ENCODE measurements at regions not wholly inside any gene's neighbourhood (a gene's known extent, or its start where the extent isn't known, plus 50 kb on each side); places are given as distances from the start of the nearest gene placed in this dataset.
"Not testable (repeated sequence)": the region's sequence is repeated elsewhere in the genome, so short reads cannot be mapped to it uniquely, and the experiment has no call there.

DNA sequence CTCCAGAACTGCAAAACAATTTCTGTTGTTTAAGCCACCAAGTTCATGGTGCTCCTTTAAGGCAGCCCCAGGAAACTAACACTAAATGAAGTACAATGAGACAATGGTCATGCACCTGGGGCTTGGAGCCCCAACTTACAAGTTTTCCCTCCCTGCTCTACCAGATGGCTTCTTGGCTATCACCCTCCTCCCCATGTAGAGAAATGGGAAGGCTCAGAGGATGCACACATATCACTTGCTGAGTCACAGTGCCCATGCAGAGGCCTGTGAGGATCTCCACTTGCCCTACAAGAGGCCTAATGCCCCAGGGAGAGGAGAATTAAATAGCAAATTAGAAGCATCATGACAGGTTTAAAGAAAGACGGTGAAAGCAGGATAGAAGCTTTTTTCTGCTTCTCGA lies 270.9 kb downstream of the TTC32 start:
- Histone ChIP-seq H3K4me1 (ENCODE audit: insufficient read depth, insufficient read length) (no peaks in the 10 kb centered on the region), H3K4me3 (ENCODE audit: insufficient read length, low read depth) (no peak overlapping the region), H3K9me3 (ENCODE audit: insufficient read depth, low read length) (no peaks in the 10 kb centered on the region), H3K27me3 (ENCODE audit: insufficient read depth, insufficient read length) (no peaks in the 10 kb centered on the region), H3K9ac (ENCODE audit: insufficient read length, low read depth) (no peak overlapping the region), H3K36me3 (ENCODE audit: insufficient read depth, insufficient read length, low read length) (no peaks in the 10 kb centered on the region)
- no peak for DNase-seq (ENCODE audit: low read depth, low spot score)
- TF ChIP-seq YY1 (IDR thresholded peaks at IDR 0.05; ENCODE audit: insufficient read depth, insufficient read length) = no peak
- no peak for TF ChIP-seq SUZ12 (IDR thresholded peaks at IDR 0.05; ENCODE audit: extremely low read depth, insufficient read depth, insufficient read length)
- TF ChIP-seq ZNF274 (IDR thresholded peaks at IDR 0.05; ENCODE audit: low read depth, low read length) = no peak

GRCh38 chr2:19627359-19627758 lies 268.9 kb upstream of the OSR1 start:
- H3K36me3 ChIP-seq (ENCODE audit: insufficient read depth, insufficient read length, low read length) = no peaks in the 10 kb centered on the region
- H3K27me3 ChIP-seq (ENCODE audit: insufficient read depth, insufficient read length) = no peaks in the 10 kb centered on the region
- no peaks in the 10 kb centered on the region for H3K4me1 ChIP-seq (ENCODE audit: insufficient read depth, insufficient read length)
- TF ChIP-seq ZNF274 (IDR thresholded peaks at IDR 0.05; ENCODE audit: low read depth, low read length) (no peak), YY1 (IDR thresholded peaks at IDR 0.05; ENCODE audit: insufficient read depth, insufficient read length) (no peak), SUZ12 (IDR thresholded peaks at IDR 0.05; ENCODE audit: extremely low read depth, insufficient read depth, insufficient read length) (no peak)
- H3K9me3 ChIP-seq (ENCODE audit: insufficient read depth, low read length) = no peaks in the 10 kb centered on the region
- H3K9ac ChIP-seq (ENCODE audit: insufficient read length, low read depth) = no peak overlapping the region
- no peak for DNase-seq (ENCODE audit: low read depth, low spot score)
- no peak overlapping the region for H3K4me3 ChIP-seq (ENCODE audit: insufficient read length, low read depth)

GRCh38 chr2:19623488-19623887 lies 265.1 kb upstream of the OSR1 start:
- no peak overlapping the region for H3K4me3 ChIP-seq (ENCODE audit: insufficient read length, low read depth)
- H3K36me3 ChIP-seq (ENCODE audit: insufficient read depth, insufficient read length, low read length) = no peaks in the 10 kb centered on the region
- DNase-seq (ENCODE audit: low read depth, low spot score) = no peak
- H3K27me3 ChIP-seq (ENCODE audit: insufficient read depth, insufficient read length) = no peaks in the 10 kb centered on the region
- H3K9me3 ChIP-seq (ENCODE audit: insufficient read depth, low read length) = no peaks in the 10 kb centered on the region
- no peaks in the 10 kb centered on the region for H3K4me1 ChIP-seq (ENCODE audit: insufficient read depth, insufficient read length)
- TF ChIP-seq SUZ12 (IDR thresholded peaks at IDR 0.05; ENCODE audit: extremely low read depth, insufficient read depth, insufficient read length) (no peak), ZNF274 (IDR thresholded peaks at IDR 0.05; ENCODE audit: low read depth, low read length) (no peak), YY1 (IDR thresholded peaks at IDR 0.05; ENCODE audit: insufficient read depth, insufficient read length) (no peak)
- no peak overlapping the region for H3K9ac ChIP-seq (ENCODE audit: insufficient read length, low read depth)

DNA sequence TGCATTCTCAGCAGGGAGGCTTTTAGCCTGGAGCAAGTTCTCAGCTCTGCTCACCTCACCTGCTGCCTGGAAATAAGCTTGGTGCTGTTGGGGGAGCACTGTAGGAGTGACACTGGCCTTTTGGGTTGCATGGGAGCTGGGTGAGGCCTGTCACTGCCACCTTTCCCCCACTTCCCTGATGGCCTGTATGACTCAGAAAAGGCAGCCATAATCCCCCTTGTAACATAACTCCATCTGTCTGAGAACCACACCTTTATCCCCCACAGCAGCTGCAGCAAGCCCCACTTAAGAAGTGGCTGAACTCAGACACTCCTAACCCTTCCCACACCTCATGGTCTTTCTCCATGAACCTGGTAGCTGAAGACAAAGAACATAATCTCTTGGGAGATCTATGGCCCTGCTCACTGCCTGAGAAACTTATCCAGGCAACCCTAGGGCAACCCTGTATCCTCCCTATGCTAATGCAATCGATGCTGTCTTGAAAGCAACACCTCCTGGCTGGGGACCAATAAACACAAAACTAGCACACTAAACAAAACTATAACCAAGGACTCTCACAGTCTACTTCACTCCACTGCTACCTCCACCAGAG lies 258.9 kb upstream of the OSR1 start:
- H3K27me3 ChIP-seq (ENCODE audit: insufficient read depth, insufficient read length) = no peaks in the 10 kb centered on the region
- H3K4me1 ChIP-seq (ENCODE audit: insufficient read depth, insufficient read length) = no peaks in the 10 kb centered on the region
- H3K4me3 ChIP-seq (ENCODE audit: insufficient read length, low read depth) = no peak overlapping the region
- TF ChIP-seq ZNF274 (IDR thresholded peaks at IDR 0.05; ENCODE audit: low read depth, low read length) (no peak), SUZ12 (IDR thresholded peaks at IDR 0.05; ENCODE audit: extremely low read depth, insufficient read depth, insufficient read length) (no peak), YY1 (IDR thresholded peaks at IDR 0.05; ENCODE audit: insufficient read depth, insufficient read length) (no peak)
- no peaks in the 10 kb centered on the region for H3K36me3 ChIP-seq (ENCODE audit: insufficient read depth, insufficient read length, low read length)
- no peak for DNase-seq (ENCODE audit: low read depth, low spot score)
- peaks cover 18% of the 10 kb centered on the region; the same call in 1 of the 2 replicates for H3K9me3 ChIP-seq (ENCODE audit: insufficient read depth, low read length)
- no peak overlapping the region for H3K9ac ChIP-seq (ENCODE audit: insufficient read length, low read depth)

DNA sequence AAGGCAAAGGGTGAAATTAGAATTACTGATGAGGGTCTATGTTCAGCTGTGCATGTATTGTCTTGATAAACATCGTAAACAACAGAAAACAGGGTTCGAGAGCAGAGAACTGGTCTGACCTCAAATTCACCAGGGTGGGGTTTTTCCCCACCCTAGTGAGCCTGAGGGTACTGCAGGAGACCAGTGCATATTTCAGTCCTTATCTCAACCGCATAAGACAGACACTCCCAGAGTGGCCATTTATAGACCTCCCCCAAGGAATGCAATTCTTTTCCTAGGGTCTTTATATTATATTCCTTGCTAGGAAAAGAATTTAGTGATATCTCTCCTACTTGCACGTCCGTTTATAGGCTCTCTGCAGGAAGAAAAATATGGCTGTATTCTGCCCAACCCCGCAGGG lies 257.0 kb upstream of the OSR1 start:
- peaks cover 18% of the 10 kb centered on the region; the same call in 1 of the 2 replicates for H3K9me3 ChIP-seq (ENCODE audit: insufficient read depth, low read length)
- H3K27me3 ChIP-seq (ENCODE audit: insufficient read depth, insufficient read length); H3K36me3 ChIP-seq (ENCODE audit: insufficient read depth, insufficient read length, low read length); H3K9ac ChIP-seq (ENCODE audit: insufficient read length, low read depth); DNase-seq (ENCODE audit: low read depth, low spot score); H3K4me1 ChIP-seq (ENCODE audit: insufficient read depth, insufficient read length); H3K4me3 ChIP-seq (ENCODE audit: insufficient read length, low read depth): not testable (repeated sequence)

DNA sequence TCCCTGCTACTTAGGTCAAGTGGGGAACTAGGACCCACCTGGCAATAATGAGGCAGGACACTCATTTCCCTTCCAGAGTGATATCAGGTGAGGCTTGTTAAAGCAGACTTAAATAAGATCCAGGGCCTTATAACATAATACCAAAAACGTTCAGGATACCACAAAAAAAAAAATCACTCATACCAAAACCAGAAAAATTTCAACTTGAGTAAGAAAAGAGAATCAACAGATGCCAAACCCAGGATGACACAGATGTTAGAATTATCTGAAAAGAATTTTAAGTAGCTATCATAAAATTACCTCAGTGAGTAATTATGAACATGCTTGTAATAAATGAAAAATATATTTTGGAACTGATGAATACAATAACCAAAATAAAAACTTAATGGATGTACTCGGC lies 255.6 kb upstream of the OSR1 start:
- no peaks in the 10 kb centered on the region for H3K4me1 ChIP-seq (ENCODE audit: insufficient read depth, insufficient read length)
- no peak for TF ChIP-seq YY1 (IDR thresholded peaks at IDR 0.05; ENCODE audit: insufficient read depth, insufficient read length)
- no peak for TF ChIP-seq ZNF274 (IDR thresholded peaks at IDR 0.05; ENCODE audit: low read depth, low read length)
- no peak overlapping the region for H3K9ac ChIP-seq (ENCODE audit: insufficient read length, low read depth)
- peaks cover 18% of the 10 kb centered on the region; the same call in 1 of the 2 replicates for H3K9me3 ChIP-seq (ENCODE audit: insufficient read depth, low read length)
- no peaks in the 10 kb centered on the region for H3K36me3 ChIP-seq (ENCODE audit: insufficient read depth, insufficient read length, low read length)
- DNase-seq (ENCODE audit: low read depth, low spot score) = no peak
- no peak overlapping the region for H3K4me3 ChIP-seq (ENCODE audit: insufficient read length, low read depth)
- no peaks in the 10 kb centered on the region for H3K27me3 ChIP-seq (ENCODE audit: insufficient read depth, insufficient read length)

DNA sequence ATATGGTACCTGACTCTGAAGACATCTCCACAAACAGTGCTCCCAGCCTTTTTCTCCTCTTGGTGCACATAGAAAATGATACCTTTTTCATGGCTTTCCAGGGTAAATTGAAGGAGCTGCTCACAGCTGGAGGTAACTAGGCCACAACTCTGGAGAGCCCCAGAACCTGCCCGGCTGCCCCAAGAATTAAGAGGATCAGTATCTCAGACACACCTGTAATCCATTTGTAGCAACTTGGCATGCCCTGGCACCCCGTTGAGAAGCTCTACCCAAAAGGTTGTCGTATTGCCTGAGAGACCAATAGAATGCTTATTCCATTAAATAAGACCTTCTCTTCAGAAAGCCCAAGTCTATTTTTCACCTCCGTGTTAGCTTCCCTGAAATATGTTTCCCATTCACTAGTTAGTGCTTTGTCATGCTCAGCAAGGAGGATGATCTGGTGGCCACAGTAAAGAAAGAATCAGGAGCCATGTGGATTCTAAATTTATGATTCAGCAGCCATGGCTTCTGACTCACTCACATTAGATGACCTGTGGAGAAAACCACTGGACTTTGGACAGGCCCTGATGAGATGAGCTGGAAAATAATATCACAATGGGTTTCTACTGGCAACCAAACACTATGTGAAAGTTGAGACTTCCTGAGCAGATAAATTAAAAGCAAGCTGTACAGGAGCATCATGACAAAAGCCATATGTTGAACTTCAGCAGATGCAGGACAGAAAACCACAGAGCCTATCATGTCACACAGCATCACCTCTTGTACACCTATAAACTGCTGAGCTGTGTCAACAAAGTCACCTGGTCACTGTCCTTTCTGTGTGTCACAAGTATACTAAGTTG lies 253.3 kb upstream of the OSR1 start:
- no peak for TF ChIP-seq ZNF274 (IDR thresholded peaks at IDR 0.05; ENCODE audit: low read depth, low read length)
- TF ChIP-seq YY1 (IDR thresholded peaks at IDR 0.05; ENCODE audit: insufficient read depth, insufficient read length) = no peak
- no peak for TF ChIP-seq SUZ12 (IDR thresholded peaks at IDR 0.05; ENCODE audit: extremely low read depth, insufficient read depth, insufficient read length)
- H3K4me1 ChIP-seq (ENCODE audit: insufficient read depth, insufficient read length) = no peaks in the 10 kb centered on the region
- H3K4me3 ChIP-seq (ENCODE audit: insufficient read length, low read depth) = no peak overlapping the region
- H3K9me3 ChIP-seq (ENCODE audit: insufficient read depth, low read length) = peaks cover 15% of the 10 kb centered on the region; the same call in 1 of the 2 replicates
- no peaks in the 10 kb centered on the region for H3K36me3 ChIP-seq (ENCODE audit: insufficient read depth, insufficient read length, low read length)
- no peak for DNase-seq (ENCODE audit: low read depth, low spot score)
- H3K9ac ChIP-seq (ENCODE audit: insufficient read length, low read depth) = no peak overlapping the region
- H3K27me3 ChIP-seq (ENCODE audit: insufficient read depth, insufficient read length) = no peaks in the 10 kb centered on the region
